ENCODE measurements at regions not wholly inside any gene's neighbourhood (a gene's known extent, or its start where the extent isn't known, plus 50 kb on each side); places are given as distances from the start of the nearest gene placed in this dataset.
A peak's percentile ranks its signal among the peaks of the same experiment; 100 is the strongest.

DNA sequence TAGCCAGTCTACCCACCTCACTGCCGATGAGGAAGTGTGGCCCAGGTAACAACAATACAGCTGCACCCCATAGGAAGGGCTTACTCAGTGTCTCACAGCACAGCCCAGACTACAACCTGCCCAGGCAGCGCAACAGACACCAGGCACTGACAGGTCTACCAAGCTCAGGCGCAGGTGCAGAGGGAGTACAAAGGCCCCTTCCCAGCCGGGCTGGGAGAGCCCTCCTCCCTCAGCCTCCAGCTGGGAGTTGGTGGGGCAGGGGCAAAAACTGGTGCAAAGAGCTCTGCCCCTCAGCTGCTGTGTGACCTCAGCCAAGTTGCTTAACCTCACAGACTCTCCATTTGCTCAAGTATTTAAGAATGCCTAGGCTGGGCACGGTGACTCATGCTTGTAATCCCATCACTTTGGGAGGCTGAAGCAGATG is 112.6 kb upstream of the LHX1 start:
- DNase-seq (ENCODE audit: low read depth): peak; percentile 2
- no peak overlapping the region for H3K4me3 ChIP-seq (ENCODE audit: low read length)
- TF ChIP-seq, protein P1, sequence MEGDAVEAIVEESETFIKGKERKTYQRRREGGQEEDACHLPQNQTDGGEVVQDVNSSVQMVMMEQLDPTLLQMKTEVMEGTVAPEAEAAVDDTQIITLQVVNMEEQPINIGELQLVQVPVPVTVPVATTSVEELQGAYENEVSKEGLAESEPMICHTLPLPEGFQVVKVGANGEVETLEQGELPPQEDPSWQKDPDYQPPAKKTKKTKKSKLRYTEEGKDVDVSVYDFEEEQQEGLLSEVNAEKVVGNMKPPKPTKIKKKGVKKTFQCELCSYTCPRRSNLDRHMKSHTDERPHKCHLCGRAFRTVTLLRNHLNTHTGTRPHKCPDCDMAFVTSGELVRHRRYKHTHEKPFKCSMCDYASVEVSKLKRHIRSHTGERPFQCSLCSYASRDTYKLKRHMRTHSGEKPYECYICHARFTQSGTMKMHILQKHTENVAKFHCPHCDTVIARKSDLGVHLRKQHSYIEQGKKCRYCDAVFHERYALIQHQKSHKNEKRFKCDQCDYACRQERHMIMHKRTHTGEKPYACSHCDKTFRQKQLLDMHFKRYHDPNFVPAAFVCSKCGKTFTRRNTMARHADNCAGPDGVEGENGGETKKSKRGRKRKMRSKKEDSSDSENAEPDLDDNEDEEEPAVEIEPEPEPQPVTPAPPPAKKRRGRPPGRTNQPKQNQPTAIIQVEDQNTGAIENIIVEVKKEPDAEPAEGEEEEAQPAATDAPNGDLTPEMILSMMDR (conservative IDR thresholded peaks at IDR 0.05; ENCODE audit: low read depth, low read length): no peak

DNA sequence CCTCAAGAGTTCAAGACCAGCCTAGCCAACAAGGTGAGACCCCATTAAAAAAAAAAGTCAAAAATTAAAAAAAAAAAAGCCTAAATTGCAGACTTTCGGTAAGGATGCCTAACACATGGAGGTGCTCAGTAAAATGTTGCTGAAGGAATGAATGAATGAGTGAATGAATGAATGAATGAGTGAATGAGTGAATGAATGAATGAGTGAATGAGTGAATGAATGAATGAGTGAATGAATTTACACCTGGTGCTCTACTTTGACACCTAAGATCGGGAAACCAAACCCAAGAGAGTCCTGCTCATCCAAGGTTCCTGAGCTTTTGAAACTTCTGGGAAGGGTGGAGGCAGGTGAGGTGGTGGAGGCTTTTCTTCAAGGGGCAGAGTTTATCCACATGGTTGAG is 112.2 kb upstream of the LHX1 start:
- TF ChIP-seq, protein P1 (conservative IDR thresholded peaks at IDR 0.05; ENCODE audit: low read depth, low read length): no peak
- H3K4me3 ChIP-seq (ENCODE audit: low read length): no peak overlapping the region
- DNase-seq (ENCODE audit: low read depth): no peak

DNA sequence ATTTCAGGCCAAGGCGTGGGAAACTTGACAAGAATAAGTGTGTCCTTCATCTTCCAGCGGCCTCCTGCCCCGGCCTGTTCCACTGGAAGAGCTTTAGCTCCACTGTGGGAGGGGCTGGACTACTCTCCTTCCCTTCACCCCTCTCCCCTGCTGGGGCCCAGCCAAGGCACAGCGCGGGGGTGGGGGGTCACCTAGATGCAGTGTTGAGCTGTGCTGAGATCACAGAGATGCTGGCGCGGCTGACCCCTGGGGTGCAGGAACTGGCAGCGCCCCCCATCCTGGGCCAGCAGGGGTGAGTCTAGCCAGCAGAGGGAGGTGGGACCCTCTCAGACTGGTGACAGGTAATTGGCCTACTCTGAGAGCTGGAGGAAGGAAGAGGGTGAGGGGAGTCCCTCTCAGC is 111.8 kb upstream of the LHX1 start:
- DNase-seq (ENCODE audit: low read depth): no peak
- TF ChIP-seq, protein P1 (conservative IDR thresholded peaks at IDR 0.05; ENCODE audit: low read depth, low read length): no peak
- H3K4me3 ChIP-seq (ENCODE audit: low read length): no peak overlapping the region

DNA sequence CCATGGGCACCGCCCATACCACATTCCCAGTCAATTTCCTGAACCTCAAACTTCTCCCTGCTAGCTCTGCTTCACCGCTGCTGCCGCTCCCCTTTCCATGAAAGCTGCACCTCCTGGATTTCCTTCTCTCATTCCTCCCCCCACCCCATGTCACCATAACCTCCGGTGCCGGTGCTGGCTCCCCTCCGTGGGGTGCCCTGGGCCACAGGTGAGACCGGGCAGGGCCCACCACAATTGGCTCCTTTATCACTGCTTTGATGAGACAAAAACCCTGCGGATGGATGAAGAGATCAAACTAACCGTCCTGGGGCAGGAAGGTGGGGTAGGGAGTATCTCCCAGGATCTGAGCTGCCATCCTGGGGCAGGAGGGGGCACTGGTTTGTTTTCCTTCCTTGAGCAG is 111.3 kb upstream of the LHX1 start:
- no peak for DNase-seq (ENCODE audit: low read depth)
- no peak overlapping the region for H3K4me3 ChIP-seq (ENCODE audit: low read length)
- TF ChIP-seq, protein P1 (conservative IDR thresholded peaks at IDR 0.05; ENCODE audit: low read depth, low read length): no peak

DNA sequence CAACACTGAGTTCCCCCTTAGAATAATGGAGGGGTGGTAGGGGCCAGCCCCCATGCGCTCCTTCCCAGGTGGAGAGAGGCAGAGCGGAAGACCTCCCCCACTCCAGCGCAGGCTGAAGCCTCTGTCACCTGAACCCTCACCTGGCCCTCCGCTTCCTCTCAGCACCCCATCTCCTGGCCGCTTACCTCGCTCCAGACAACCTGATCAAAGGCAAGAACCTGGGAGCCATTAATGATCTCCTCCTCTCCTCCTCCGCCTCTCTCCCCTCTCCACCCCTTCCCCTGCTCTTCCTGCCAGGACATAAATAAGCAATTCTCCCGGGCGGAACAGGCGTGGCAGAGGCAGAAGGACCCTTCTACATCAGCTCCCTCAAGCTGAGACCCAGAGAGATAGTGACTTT is 110.2 kb upstream of the LHX1 start:
- TF ChIP-seq, protein P1 (conservative IDR thresholded peaks at IDR 0.05; ENCODE audit: low read depth, low read length): no peak
- no peak for DNase-seq (ENCODE audit: low read depth)
- H3K4me3 ChIP-seq (ENCODE audit: low read length): no peak overlapping the region

DNA sequence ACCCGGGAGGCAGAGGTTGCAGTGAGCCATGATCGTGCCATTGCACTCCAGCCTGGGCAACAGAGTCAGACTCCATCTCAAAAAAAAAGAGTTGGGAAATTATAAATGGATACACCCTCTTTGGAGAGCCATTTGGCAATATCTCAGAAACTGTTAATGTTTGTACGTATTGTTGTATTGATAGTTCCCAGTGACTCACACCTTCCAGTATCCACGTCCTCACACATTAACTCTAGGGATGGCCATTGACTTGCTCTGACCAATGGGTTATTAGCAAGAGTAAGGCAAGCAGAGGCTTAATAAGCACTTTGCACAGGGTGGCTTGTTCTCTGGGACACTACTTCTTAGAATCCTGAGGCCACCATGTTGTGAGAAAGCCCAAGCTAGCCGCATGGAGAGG is 107.6 kb upstream of the LHX1 start:
- TF ChIP-seq, protein P1 (conservative IDR thresholded peaks at IDR 0.05; ENCODE audit: low read depth, low read length): no peak
- DNase-seq (ENCODE audit: low read depth): no peak

DNA sequence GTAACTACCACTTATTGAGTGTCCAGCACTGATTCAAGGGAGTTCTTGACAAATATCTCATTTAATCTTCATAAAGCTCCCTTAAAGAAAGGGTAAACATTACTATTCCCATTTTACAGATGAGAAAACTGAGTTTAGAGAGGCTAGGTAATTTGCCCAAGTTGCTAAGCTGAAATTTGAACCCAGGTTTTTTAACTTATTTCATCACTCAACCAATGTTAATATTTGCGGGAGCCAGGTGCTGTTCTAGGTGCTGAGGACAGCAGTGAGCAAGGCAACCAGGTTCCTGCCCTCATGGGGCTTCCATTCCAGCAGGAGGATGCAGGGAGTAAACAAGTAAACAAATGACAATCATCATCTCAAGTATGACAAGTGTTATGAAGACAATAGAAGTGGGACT is 104.0 kb upstream of the LHX1 start:
- TF ChIP-seq, protein P1 (conservative IDR thresholded peaks at IDR 0.05; ENCODE audit: low read depth, low read length): no peak
- no peak overlapping the region for H3K4me3 ChIP-seq (ENCODE audit: low read length)
- no peak for DNase-seq (ENCODE audit: low read depth)

More for the DNA sequence above, 107.6 kb upstream of the LHX1 start:
- H3K4me3 ChIP-seq (ENCODE audit: low read length): no peak overlapping the region

All from retinal pigment epithelial cell (primary cell).